Progenitor cell of endocrine pancreas (in vitro differentiated cells): ENCODE measurements at regions not wholly inside any gene's neighbourhood (a gene's known extent, or its start where the extent isn't known, plus 50 kb on each side); places are given as distances from the start of the nearest gene placed in this dataset.
"Not testable (repeated sequence)": the region's sequence is repeated elsewhere in the genome, so short reads cannot be mapped to it uniquely, and the experiment has no call there.

Source experiments
- DNase-seq: peaks from one replicate; pipeline ENCODE4 v3.0.0; 2021; ENCODE audit warnings: low spot score; ENCODE audit not compliant: unreplicated experiment
- H3K27ac Mint-ChIP-seq: 2 replicates; pipeline ENCODE4 v1.8.0; 2021; ENCODE audit warnings: mild to moderate bottlenecking, moderate library complexity, mixed read lengths
- H3K27me3 Mint-ChIP-seq: 2 replicates; pipeline ENCODE4 v1.8.0; 2021; ENCODE audit warnings: mixed read lengths
- H3K36me3 Mint-ChIP-seq: 2 replicates; pipeline ENCODE4 v1.8.0; 2022; ENCODE audit warnings: mixed read lengths; ENCODE audit not compliant: insufficient read depth
- H3K4me1 Mint-ChIP-seq: 2 replicates; pipeline ENCODE4 v1.8.0; 2021; ENCODE audit warnings: low read depth, mixed read lengths
- H3K4me3 Mint-ChIP-seq: 2 replicates; pipeline ENCODE4 v1.8.0; 2021; ENCODE audit warnings: low read depth, mild to moderate bottlenecking, moderate library complexity, mixed read lengths
- H3K9me3 Mint-ChIP-seq: 2 replicates; pipeline ENCODE4 v1.8.0; 2021; ENCODE audit warnings: low read depth, mixed read lengths
- CTCF ChIP-seq: fragments of 200-600 bp; sonication (generic); IDR thresholded peaks from one replicate; pipeline ENCODE4 v1.5.0; 2021; ENCODE audit warnings: antibody characterized with exemption, mild to moderate bottlenecking; ENCODE audit not compliant: unreplicated experiment

GRCh38 chr7:121610243-121610642 lies 214.1 kb upstream of the FAM3C start:
- no peak for TF ChIP-seq CTCF
- Mint-ChIP-seq H3K27me3 (no peaks in the 10 kb centered on the region), H3K36me3 (no peaks in the 10 kb centered on the region), H3K9me3 (peaks cover 7% of the 10 kb centered on the region), H3K27ac (no peak overlapping the region), H3K4me3 (no peak overlapping the region), H3K4me1 (peaks cover 10% of the 10 kb centered on the region)
- no peak for DNase-seq

- H3K4me1 Mint-ChIP-seq: peaks cover 20% of the 10 kb centered on the region
These were observed 213.1 kb upstream of the FAM3C start for GRCh38 chr7:121609208-121609607.

GRCh38 chr7:121608785-121609184 lies 212.7 kb upstream of the FAM3C start:
- H3K27me3 Mint-ChIP-seq: no peaks in the 10 kb centered on the region
- peaks cover 3% of the 10 kb centered on the region for H3K9me3 Mint-ChIP-seq
- H3K4me1 Mint-ChIP-seq: peaks cover 24% of the 10 kb centered on the region
- no peaks in the 10 kb centered on the region for H3K36me3 Mint-ChIP-seq
- TF ChIP-seq CTCF: no peak
- no peak overlapping the region for H3K4me3 Mint-ChIP-seq
- DNase-seq: no peak
- no peak overlapping the region for H3K27ac Mint-ChIP-seq

More at GRCh38 chr7:121609208-121609607, 213.1 kb upstream of the FAM3C start:
- H3K27ac Mint-ChIP-seq: no peak overlapping the region
- H3K4me3 Mint-ChIP-seq: no peak overlapping the region
- no peak for TF ChIP-seq CTCF
- H3K36me3 Mint-ChIP-seq: no peaks in the 10 kb centered on the region
- peaks cover 3% of the 10 kb centered on the region for H3K9me3 Mint-ChIP-seq
- DNase-seq: no peak
- H3K27me3 Mint-ChIP-seq: no peaks in the 10 kb centered on the region

- not testable (repeated sequence) for H3K27ac Mint-ChIP-seq, H3K36me3 Mint-ChIP-seq, DNase-seq, H3K4me3 Mint-ChIP-seq, H3K9me3 Mint-ChIP-seq, H3K27me3 Mint-ChIP-seq
- peaks cover 27% of the 10 kb centered on the region for H3K4me1 Mint-ChIP-seq
These were observed 212.1 kb upstream of the FAM3C start for GRCh38 chr7:121608183-121608582.

DNA sequence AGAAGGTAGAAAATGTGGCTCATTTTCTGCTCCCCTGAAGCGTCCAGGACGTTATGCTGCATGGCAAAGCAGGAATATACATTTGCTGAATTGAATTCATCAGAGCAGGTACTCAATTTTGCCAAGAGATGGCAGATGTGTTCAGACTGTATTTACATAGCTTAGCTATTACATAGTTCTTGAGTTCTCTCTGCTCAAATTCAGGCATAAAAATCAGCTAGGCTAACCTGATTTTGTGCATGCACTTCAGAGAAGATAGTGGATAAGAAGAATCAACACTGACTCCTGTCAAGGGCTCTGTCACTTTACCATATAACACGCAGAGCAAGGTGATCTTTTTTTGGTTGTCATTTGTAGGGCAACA lies 209.2 kb upstream of the FAM3C start:
- Mint-ChIP-seq H3K9me3 (no peaks in the 10 kb centered on the region), H3K36me3 (no peaks in the 10 kb centered on the region), H3K4me1 (peaks cover 24% of the 10 kb centered on the region), H3K27ac (peak overlapping the region; percentile 29), H3K27me3 (no peaks in the 10 kb centered on the region), H3K4me3 (no peak overlapping the region)
- TF ChIP-seq CTCF: no peak
- DNase-seq: no peak

DNA sequence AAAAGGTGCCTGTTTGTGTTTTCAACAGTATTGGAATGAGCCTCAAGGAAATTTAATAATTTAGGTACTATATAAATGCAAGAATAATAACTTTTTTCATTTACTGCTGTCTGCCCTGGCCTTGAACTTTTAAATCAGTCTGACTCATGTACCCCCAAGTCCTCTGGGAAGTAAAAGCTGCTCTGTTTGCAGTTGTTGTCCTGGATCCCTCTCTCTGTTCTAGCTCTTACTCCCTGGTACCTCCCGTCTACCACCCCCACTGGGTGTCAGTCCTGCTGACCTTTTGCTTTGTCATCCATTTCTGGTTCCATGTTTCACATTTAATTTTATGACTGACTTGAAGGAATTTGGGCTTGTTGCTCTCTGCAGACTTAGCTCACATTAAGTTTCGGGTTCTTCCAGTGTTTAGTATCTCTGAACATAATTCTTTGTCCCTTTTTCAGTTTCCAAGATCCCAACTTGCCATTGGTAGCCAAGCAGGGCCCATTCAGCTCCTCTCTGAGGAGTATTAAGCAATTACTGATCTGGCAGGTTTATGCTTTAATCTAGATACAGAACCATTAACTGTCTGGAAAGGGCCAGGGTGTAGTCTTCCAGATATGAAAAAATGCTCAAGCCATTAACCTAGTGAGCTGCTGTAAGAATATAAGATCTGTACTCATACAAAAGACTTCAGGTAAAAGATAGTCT lies 208.7 kb upstream of the FAM3C start:
- Mint-ChIP-seq H3K4me3 (no peak overlapping the region), H3K4me1 (peaks cover 24% of the 10 kb centered on the region), H3K27ac (peak overlapping the region; percentile 34), H3K36me3 (no peaks in the 10 kb centered on the region), H3K27me3 (no peaks in the 10 kb centered on the region), H3K9me3 (no peaks in the 10 kb centered on the region)
- no peak for DNase-seq
- TF ChIP-seq CTCF: no peak
